AG08396 (cell line): ENCODE measurements at regions not wholly inside any gene's neighbourhood (a gene's known extent, or its start where the extent isn't known, plus 50 kb on each side); places are given as distances from the start of the nearest gene placed in this dataset.

Experiments
- DNase-seq: peaks from one replicate; pipeline ENCODE4 v3.0.0; 2012; ENCODE audit warnings: low spot score, mixed read lengths

- no peak for DNase-seq
These were observed 165.5 kb downstream of the FBLN2 start for GRCh38 chr3:13714251-13714916.

DNA sequence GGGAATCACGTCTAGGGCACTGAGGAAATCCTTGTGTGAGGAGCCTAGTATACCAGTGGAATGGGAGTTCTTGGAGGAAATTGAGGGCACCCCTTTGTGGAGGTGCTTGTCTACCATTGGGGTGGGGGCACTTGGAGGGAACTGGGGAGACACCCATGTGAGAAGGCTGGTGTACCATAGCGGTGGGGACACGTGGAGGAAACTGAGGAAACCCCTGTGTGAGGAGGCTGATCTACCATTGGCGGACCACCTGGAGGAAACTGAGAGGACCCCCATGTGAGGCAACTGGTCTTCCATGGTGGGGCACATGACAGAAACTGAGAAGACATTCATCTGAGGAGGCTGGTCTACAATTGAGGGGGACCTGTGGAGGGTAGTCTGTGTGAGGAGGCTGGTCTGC is 164.5 kb downstream of the FBLN2 start:
- no peak for DNase-seq

DNA sequence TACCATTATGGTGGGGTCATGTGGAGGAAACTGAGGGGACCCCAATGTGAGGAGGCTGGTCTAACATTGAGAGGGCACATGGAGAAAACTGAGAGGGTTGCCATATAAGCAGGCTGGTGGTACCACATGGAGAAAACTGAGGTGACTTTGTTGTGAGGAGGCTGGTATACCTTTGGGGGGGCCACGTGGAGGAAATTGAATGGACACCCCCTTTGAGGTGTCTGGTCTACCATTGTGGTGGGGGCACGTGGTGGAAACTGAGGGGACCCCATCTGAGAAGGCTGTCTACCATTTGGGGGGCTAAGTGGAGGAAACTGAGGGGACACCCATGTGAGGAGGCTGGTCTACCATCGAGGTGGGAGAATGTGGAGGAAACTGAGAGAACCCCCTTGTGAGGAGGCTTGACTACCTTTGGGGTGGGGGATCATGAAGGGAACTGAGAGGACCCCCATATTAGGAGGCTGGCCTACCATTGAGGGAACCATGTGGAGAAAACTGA is 163.8 kb downstream of the FBLN2 start:
- DNase-seq, result no peak

DNA sequence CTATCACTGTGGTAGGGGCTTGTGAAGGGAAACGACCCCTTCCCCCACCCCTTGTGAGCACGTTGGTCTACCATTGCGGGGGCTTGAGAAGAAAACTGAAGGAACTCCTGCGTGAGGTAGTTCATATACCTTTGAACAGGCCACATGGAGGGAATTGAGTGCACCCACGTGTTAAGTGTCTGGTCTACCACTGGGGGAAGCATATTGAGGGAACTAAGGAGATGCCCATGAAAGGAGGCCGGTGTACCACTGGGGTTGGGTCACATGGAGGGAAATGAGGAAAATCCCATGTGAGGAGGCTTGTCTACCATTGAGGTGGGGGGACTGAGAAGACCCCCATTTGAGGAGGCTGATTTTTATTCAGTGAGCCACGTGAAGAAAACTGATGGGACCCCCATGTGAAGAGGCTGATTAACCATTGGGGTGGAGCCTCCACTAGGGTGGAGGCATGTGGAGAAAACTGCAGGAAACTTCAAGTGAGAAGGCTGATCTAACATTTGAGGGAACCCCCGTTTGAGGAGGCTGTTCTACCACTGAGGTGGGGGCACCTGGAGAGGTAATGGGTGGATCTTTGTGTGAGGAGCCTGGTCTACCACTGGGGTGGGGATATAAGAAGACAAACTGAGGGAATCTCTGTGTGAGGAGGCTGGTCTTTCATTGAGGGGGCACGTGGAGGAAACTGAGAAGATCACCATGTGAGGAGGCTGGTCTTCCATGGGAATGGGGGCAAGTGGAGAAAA is 163.2 kb downstream of the FBLN2 start:
- DNase-seq, result no peak

GRCh38 chr3:13710251-13710650 is 161.3 kb downstream of the FBLN2 start:
- DNase-seq, result no peak

- DNase-seq, result no peak
These were observed 160.8 kb downstream of the FBLN2 start for GRCh38 chr3:13709706-13710105.

DNA sequence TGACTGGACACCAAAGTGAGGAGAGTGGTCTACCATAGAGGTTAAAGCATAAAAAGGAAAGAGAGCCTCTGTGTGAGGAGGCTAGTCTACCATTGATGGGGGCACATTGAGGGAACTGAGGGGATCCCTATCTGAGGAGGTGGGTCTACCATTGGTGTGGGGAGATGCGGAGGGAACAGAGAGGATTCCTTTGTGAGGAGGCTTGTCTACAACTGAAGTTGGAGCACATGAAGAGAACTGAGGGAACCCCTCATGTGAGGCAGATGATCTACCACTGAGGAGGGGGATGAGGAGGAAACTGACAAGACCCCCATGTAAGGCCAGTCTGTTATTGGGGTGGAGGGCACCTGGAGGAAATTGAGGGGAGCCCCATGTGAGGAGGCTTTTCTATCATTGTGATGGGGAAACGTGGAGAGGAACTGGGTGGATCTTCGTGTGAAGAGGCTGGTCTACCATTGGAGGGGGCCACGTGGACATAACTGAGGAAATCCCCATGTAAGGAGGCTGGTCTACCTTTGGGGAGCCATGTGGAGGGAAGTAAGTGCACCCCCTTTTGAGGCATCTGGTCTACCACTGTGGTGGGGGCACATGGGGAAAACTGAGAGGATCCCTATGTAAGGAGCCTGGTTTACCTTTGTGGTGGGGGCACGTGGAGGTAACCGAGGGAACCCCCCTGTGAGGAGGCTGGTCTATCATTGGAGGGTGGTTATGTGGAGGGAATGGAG is 160.1 kb downstream of the FBLN2 start:
- no peak for DNase-seq

- no peak for DNase-seq
These were observed 159.4 kb downstream of the FBLN2 start for GRCh38 chr3:13708301-13708700.

- DNase-seq, result no peak
These were observed 158.5 kb downstream of the FBLN2 start for GRCh38 chr3:13707456-13707855.

GRCh38 chr3:13706886-13707285 is 158.0 kb downstream of the FBLN2 start:
- no peak for DNase-seq

GRCh38 chr3:13706451-13706850 is 157.5 kb downstream of the FBLN2 start:
- DNase-seq, result no peak

- no peak for DNase-seq
These were observed 156.9 kb downstream of the FBLN2 start for GRCh38 chr3:13705702-13706280.

- DNase-seq, result no peak
These were observed 156.1 kb downstream of the FBLN2 start for GRCh38 chr3:13705051-13705450.

- no peak for DNase-seq
These were observed 155.2 kb downstream of the FBLN2 start for GRCh38 chr3:13704174-13704573.

- DNase-seq, result no peak
These were observed 154.1 kb downstream of the FBLN2 start for GRCh38 chr3:13703071-13703470.

GRCh38 chr3:13702286-13702685 is 153.4 kb downstream of the FBLN2 start:
- DNase-seq, result no peak

- DNase-seq, result no peak
These were observed 152.0 kb downstream of the FBLN2 start for GRCh38 chr3:13700889-13701288.

DNA sequence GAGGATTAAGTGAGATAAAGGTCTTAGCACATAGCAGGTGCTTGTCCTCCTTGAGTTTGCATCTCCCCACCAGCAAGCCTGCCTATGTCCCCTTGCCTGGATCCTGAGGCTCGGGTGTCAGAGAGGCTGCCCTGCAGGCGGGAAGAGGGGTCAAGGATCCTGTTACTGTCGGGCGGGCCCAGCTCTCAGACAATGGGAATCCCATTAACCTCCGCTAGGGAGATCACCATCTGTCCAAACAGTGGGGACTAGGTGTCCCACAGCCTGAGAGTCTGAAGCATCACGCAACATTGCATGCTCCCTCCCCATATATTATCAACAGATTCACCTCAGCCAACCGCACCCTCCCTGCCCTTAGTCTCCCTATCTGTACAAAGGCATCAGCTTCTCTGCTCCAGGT is 151.4 kb downstream of the FBLN2 start:
- no peak for DNase-seq

DNA sequence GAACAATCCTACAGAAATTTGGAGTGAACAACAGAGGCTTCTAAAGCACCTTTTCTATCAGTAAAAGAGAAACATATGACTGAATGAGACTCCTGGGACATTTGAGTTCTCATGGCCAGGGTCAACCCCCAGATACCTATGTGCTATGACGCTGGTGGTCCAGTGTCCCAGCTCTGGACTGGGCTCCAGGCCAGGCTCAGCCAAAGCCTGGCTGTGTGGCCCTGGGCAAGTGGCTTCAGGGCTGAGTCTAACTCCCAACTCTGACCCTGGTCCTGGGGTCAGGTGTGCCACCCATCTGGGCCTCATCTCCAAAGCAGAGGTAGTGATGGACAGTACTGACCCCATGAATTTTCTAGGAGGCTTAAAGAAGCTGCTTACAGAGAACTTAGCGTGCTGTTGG is 147.8 kb downstream of the FBLN2 start:
- no peak for DNase-seq

GRCh38 chr3:13693441-13693840 is 144.5 kb downstream of the FBLN2 start:
- DNase-seq, result no peak

GRCh38 chr3:13690636-13691035 is 141.7 kb downstream of the FBLN2 start:
- no peak for DNase-seq

DNA sequence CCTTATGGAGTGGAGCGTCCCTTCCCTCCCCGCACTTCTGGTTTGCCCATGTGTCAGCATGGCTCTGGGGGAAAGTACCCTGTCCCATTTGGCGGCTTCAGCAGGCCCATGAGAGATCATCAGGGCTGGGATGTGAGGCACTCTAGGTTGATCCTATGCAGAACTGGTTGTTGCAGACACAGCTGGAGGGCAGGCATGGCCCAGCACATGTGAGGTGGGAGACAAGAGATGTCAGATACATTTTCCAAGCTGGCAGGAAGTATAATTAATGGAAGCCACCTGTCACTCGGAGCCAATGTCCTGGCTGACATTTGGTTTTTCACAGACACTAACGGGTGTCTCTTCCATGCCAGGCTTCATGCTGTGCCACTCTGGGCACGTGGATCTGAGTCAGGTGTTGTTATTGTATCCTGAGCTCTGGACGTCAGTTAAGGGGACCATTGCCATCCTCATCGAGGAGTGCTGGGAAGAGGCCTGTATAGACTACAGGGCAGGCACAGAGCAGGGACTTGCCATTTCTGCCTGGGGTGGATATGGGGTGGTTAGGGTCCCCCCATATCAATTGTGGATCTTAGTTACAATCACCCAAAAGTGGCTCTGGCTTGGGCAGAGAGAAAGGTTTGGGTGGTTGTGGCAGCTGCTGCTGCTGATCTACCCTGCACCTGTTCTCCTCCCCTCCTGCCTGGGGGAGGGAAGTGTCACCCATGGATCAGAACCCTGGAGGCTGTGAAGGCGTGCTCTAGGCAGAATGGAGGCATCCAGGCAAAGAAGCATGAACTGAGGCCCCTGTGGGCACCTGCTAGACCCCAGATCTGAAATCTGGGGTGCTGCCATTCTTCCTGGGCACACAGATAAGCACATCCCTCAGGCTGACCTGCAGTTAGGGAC is 140.7 kb downstream of the FBLN2 start:
- no peak for DNase-seq
